ENCODE measurements at regions not wholly inside any gene's neighbourhood (a gene's known extent, or its start where the extent isn't known, plus 50 kb on each side); places are given as distances from the start of the nearest gene placed in this dataset.

DNA sequence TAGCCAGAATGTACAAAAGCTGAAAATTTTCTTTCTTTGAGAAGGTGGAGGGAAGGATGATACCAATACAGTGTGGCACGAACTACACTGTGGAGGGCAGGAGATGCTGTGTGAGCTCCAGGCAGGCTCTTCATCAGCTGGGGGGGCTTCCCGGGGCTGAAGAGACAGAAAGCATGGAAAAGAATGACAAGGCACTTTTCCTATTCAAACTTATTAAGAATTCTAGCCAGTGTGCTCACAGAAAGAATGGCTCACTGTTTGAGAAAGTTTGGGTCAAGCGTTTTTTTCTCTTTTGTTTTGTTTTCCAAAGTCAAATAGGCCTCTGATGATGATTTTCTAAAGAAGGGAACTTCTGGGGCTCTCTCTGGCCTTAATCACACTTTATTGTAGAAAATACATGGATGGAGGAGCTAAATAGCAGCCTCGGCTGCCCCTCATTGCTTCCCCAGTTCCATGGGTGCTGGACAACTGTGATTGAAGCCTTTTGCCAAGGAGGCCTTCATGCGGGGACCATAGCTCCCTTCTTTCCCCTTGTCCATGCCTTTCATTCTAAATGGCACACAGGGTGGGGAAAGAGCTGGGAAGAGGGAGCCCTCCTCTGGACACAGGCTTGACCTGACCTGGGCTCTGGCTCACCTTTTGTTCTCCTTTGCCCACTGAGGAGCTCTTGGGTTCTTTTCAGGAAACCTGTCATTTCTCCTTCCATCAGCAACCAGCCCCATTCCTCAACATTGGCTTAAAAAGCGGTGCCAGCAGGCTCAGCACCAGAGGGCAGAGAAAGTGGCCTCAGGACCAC, 130.6 kb downstream of the TDRD15 start:
- no peak for TF ChIP-seq EZH2 (IDR thresholded peaks at IDR 0.05)
- TF ChIP-seq POLR2AphosphoS5 (IDR thresholded peaks at IDR 0.05; ENCODE audit: borderline replicate concordance, low read depth, low read length) = no peak

All from SK-N-MC (cell line).